PFSK-1 (cell line): ENCODE measurements at regions not wholly inside any gene's neighbourhood (a gene's known extent, or its start where the extent isn't known, plus 50 kb on each side); places are given as distances from the start of the nearest gene placed in this dataset.

ENCODE experiments used
- POLR2AphosphoS5 ChIP-seq: IDR thresholded peaks from 2 replicates; pipeline ENCODE4 v1.6.1; 2012; ENCODE audit warnings: low read depth, mild to moderate bottlenecking, control low read depth, low read length, moderate library complexity
- TAF1 ChIP-seq: IDR thresholded peaks from 2 replicates; pipeline ENCODE4 v1.6.1; 2012; ENCODE audit warnings: low read length, control low read depth, borderline replicate concordance; ENCODE audit not compliant: insufficient read depth
- TF ChIP-seq, protein P1 (sequence below), 2 experiments: IDR thresholded peaks; 2 replicates each; pipeline versions ENCODE4 v1.6.1 to v1.8.0; 2011 to 2012; ENCODE audit warnings: low read depth in 2 of 2, low read length in 2 of 2, control low read depth in 1 of 2, inconsistent platforms in 1 of 2, mild to moderate bottlenecking in 1 of 2, moderate library complexity in 1 of 2; ENCODE audit not compliant: insufficient read depth in 1 of 2

DNA sequence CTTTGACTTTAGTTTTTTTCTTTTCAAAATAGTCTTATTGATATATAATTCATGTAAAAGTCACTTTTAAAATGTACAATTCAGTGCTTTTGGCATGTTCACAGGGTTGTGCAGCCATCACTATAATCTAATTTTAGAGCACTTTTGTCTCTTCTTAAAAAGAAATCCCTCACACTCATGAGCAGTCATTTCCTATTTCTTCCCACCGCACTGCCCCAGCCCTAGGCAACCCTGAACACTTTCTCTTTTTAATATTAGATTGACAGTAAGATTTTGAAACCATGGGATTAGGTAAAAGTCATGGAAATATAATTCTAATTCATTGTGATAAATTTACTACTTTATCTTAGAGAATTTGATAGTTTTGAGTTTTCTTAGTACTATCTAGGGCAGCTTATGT is 309.4 kb downstream of the UTRN start:
- TF ChIP-seq TAF1 (no peak), POLR2AphosphoS5 (no peak)
- TF ChIP-seq, protein P1, sequence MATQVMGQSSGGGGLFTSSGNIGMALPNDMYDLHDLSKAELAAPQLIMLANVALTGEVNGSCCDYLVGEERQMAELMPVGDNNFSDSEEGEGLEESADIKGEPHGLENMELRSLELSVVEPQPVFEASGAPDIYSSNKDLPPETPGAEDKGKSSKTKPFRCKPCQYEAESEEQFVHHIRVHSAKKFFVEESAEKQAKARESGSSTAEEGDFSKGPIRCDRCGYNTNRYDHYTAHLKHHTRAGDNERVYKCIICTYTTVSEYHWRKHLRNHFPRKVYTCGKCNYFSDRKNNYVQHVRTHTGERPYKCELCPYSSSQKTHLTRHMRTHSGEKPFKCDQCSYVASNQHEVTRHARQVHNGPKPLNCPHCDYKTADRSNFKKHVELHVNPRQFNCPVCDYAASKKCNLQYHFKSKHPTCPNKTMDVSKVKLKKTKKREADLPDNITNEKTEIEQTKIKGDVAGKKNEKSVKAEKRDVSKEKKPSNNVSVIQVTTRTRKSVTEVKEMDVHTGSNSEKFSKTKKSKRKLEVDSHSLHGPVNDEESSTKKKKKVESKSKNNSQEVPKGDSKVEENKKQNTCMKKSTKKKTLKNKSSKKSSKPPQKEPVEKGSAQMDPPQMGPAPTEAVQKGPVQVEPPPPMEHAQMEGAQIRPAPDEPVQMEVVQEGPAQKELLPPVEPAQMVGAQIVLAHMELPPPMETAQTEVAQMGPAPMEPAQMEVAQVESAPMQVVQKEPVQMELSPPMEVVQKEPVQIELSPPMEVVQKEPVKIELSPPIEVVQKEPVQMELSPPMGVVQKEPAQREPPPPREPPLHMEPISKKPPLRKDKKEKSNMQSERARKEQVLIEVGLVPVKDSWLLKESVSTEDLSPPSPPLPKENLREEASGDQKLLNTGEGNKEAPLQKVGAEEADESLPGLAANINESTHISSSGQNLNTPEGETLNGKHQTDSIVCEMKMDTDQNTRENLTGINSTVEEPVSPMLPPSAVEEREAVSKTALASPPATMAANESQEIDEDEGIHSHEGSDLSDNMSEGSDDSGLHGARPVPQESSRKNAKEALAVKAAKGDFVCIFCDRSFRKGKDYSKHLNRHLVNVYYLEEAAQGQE (IDR thresholded peaks at IDR 0.05; ENCODE audit: insufficient read depth in 1 of 2, low read depth in 2 of 2, low read length in 2 of 2): no peak
